Spleen (tissue), 7 donors: ENCODE measurements at regions not wholly inside any gene's neighbourhood (a gene's known extent, or its start where the extent isn't known, plus 50 kb on each side); places are given as distances from the start of the nearest gene placed in this dataset.

Experiments
- CTCF ChIP-seq, 11 experiments: fragments of 200-600 bp in 7 of 11; fragments of 450-650 bp in 4 of 11; sonication (generic) in 4 of 11; IDR thresholded peaks in 8 of 11; conservative IDR thresholded peaks in 3 of 11; 1 replicate in 7 of 11; 2 replicates in 4 of 11; pipeline versions ENCODE4 v1.4.0 to v1.8.0; 2016 to 2021; ENCODE audit warnings: antibody characterized with exemption in 11 of 11, inconsistent platforms in 4 of 11, mild to moderate bottlenecking in 1 of 11
- POLR2A ChIP-seq, 3 donors: fragments of 450-650 bp; IDR thresholded peaks; one replicate each; pipeline ENCODE4 v1.5.1; 2017; ENCODE audit warnings: antibody characterized with exemption in 3 of 3, mild to moderate bottlenecking in 1 of 3
- POLR2AphosphoS5 ChIP-seq, 3 donors: sonication (generic); formaldehyde crosslinking; IDR thresholded peaks; one replicate each; pipeline ENCODE4 v1.5.1; 2017; ENCODE audit warnings: antibody characterized with exemption in 3 of 3
- donor health status: DM: no; HTN: no; CAD: no; lungs with moderate emphysema.
- donor health status: DM: no; HTN: no; CAD: no.
- donor health status: DM: no; HTN: no; CAD: no.

DNA sequence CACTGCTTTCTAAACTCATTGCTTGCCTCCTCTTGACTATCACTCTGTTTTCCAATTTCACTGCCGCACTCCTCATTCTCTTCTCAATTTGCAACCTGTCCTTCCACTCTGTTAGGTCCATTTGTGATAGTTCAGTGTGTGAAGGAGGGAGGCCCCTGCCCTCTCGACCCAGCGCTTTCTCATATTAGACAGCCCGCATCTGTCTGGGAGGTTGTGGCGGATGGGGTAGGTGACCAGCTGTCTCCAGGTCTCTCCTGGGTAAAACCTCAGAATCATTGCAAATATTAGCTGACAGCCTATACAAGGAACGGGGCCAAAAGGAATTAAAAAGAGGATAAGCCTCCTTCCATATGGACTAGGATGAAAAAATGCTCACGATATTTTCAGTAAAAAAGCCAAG, 358.3 kb downstream of the SHQ1 start:
- TF ChIP-seq CTCF (IDR thresholded peaks at IDR 0.05 in 8 of 11, conservative IDR thresholded peaks at IDR 0.05 in 3 of 11) (no peak), POLR2A (IDR thresholded peaks at IDR 0.05) (no peak), POLR2AphosphoS5 (IDR thresholded peaks at IDR 0.05) (no peak)
